ENCODE measurements at regions not wholly inside any gene's neighbourhood (a gene's known extent, or its start where the extent isn't known, plus 50 kb on each side); places are given as distances from the start of the nearest gene placed in this dataset.

DNA sequence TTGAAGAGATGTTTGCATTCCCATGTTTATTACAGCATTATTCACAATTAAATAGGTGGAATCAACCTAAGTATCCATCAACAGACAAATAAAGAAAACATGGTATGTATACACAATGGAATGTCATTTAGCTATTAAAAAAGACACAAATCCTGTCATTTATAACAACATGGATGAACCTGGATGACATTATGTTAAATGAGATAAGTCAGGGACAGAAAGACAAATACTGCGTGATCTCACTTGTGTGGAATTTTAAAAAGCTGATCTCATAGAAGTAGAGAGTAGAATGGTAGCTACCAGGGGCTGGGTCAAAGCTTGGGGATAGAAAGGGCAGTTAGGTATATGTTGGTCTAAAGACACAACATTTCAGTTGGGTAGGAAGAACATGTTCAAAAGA lies 376.3 kb downstream of the EPHA4 start:
- DNase-seq (ENCODE audit: low read depth): no peak
- no peak overlapping the region for H3K4me3 ChIP-seq (ENCODE audit: low read length)
- TF ChIP-seq, protein P1, sequence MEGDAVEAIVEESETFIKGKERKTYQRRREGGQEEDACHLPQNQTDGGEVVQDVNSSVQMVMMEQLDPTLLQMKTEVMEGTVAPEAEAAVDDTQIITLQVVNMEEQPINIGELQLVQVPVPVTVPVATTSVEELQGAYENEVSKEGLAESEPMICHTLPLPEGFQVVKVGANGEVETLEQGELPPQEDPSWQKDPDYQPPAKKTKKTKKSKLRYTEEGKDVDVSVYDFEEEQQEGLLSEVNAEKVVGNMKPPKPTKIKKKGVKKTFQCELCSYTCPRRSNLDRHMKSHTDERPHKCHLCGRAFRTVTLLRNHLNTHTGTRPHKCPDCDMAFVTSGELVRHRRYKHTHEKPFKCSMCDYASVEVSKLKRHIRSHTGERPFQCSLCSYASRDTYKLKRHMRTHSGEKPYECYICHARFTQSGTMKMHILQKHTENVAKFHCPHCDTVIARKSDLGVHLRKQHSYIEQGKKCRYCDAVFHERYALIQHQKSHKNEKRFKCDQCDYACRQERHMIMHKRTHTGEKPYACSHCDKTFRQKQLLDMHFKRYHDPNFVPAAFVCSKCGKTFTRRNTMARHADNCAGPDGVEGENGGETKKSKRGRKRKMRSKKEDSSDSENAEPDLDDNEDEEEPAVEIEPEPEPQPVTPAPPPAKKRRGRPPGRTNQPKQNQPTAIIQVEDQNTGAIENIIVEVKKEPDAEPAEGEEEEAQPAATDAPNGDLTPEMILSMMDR (conservative IDR thresholded peaks at IDR 0.05; ENCODE audit: low read depth, low read length): no peak

DNA sequence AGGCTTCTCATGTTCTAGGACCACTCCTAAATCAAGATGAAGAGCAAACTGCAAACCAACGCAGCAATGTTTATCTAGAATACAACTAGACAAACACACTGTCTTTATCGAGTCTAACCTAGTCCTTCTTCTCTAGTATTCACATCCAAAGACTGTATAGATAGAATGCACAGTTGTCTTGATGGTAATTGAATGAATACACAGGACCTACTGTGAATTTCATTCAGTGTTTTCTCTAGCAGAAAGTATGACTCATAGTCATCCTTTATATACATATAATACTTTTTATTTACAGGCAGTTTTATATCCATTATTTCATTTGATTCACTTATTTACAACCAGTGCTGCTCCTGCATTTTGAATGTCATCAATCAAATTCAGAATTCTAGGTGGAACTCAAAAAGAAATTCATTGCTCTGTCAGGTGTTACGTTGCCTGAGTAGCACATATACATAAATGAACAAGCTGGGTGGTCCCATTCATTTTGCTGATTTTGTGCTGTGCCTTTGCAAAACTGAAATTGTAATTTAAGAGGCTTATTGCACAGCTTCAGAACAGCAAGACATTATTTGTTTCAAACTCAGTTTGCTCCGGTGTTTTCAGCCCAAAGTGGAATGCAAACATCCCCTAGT lies 374.8 kb downstream of the EPHA4 start:
- TF ChIP-seq, protein P1 (conservative IDR thresholded peaks at IDR 0.05; ENCODE audit: low read depth, low read length): no peak
- DNase-seq (ENCODE audit: low read depth): no peak
- no peak overlapping the region for H3K4me3 ChIP-seq (ENCODE audit: low read length)

DNA sequence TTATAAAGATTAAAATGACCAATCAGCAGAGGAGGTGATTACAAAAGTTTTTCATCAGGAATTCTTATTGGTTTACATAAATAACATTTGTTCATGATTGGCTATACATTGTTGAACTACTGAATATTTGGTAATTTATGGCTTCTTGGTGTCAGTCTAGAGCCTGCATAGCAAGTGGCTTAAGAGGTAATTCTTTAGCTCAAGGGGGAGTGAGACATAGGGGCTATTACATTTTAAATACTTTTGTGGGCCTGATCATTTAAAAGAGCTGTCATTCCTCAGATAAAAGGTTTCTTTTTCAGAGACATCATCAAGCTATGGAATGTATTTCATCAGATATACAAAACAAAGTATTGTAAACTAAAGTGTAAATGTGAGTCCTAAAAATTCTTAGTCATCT lies 373.8 kb downstream of the EPHA4 start:
- DNase-seq (ENCODE audit: low read depth): no peak
- no peak overlapping the region for H3K4me3 ChIP-seq (ENCODE audit: low read length)
- TF ChIP-seq, protein P1 (conservative IDR thresholded peaks at IDR 0.05; ENCODE audit: low read depth, low read length): no peak

DNA sequence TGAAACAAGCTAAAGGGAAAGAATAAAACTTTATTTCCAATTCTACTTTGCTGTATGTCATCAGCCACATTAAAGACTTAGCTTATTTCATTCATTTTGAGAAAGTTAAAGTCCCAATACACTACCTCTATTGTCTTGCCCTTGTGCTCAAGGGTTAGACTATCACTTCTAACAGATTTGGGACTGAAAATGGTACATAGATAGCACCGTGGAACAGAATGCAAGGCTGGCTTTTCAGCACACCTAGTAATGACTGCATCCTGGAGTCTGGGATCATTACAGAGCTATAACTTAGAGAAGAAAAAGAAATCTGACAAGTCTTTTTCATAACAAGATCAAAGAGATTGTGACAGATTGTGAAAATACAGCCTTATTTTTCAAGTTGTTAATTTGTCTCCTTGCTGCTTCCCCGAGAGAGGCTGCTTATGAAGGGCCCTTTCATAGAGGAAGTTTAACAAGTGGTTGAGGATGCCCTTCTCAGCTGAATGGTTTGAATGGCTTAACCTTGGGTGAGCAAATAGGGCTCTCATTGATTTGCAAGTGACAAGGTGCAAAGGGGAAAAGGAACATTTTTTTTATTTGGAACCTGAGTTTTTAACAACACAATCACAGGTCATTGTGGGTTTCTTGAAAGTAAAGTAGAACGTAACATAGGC lies 371.8 kb downstream of the EPHA4 start:
- TF ChIP-seq, protein P1 (conservative IDR thresholded peaks at IDR 0.05; ENCODE audit: low read depth, low read length): no peak
- no peak overlapping the region for H3K4me3 ChIP-seq (ENCODE audit: low read length)
- DNase-seq (ENCODE audit: low read depth): no peak

DNA sequence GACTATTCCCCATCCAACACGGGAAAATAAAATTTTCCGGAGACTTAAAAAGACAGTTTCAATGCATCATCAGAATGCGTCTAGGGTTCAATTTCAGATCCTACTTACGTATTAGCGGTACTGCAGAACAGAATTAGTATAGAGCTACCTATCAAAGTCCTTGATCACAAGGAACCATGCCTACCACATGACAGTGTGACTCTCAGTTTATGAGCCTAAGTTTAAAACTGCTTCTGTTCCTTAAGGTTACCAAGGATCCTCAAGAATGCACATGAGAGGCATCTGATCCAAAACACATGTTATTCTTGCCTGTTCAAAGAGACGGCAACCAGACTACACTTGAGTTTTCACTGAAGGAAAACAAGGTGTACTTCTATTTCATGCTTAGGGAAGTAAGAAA lies 369.7 kb downstream of the EPHA4 start:
- DNase-seq (ENCODE audit: low read depth): no peak
- TF ChIP-seq, protein P1 (conservative IDR thresholded peaks at IDR 0.05; ENCODE audit: low read depth, low read length): no peak

DNA sequence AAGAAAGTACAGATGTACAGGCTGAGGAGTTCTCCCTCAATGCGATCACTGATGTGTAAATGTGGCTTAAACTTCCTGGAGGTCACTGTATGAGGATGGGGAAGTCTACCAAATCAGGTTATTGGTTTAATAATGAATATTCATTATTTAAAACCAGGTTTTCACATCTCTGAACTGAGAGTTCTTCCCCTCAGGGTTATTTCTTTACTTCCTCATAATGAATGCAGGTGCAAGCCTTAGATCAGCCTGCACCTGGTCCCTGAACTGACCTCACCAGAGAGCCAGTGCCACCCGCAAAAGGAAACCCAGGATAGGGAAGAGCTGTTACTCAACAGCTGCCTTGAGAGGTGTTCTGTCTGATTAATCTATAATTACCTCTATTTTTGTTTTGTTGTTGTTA lies 369.0 kb downstream of the EPHA4 start:
- TF ChIP-seq, protein P1 (conservative IDR thresholded peaks at IDR 0.05; ENCODE audit: low read depth, low read length): no peak
- no peak for DNase-seq (ENCODE audit: low read depth)
- no peak overlapping the region for H3K4me3 ChIP-seq (ENCODE audit: low read length)

More for the DNA sequence above, 369.7 kb downstream of the EPHA4 start:
- H3K4me3 ChIP-seq (ENCODE audit: low read length): no peak overlapping the region

DNA sequence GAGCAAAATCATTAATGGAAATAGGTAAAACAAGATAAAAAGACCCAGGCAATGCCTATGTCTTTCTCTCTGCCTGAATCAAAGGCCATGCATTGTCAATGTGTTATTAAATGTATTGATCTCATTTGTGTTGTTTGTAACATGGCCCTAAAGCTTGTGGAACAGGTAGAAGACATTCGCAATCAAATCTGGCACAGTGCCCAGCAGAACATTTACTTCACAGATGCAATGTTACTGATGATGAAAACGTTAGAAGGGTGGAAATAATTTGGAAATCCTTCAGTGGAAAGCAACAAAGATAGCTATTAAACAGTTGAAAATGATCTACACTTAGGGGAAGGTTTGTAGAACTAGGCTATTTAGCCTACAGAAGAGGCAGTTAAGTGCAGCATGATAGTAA lies 368.2 kb downstream of the EPHA4 start:
- no peak for DNase-seq (ENCODE audit: low read depth)
- TF ChIP-seq, protein P1 (conservative IDR thresholded peaks at IDR 0.05; ENCODE audit: low read depth, low read length): no peak
- H3K4me3 ChIP-seq (ENCODE audit: low read length): no peak overlapping the region
